HG02981 (cell line): ENCODE measurements at regions not wholly inside any gene's neighbourhood (a gene's known extent, or its start where the extent isn't known, plus 50 kb on each side); places are given as distances from the start of the nearest gene placed in this dataset.

Experiments used
- ATAC-seq: cut with Tn5 transposase; IDR thresholded peaks from one replicate; pipeline ENCODE4 v1.9.1; 2021; ENCODE audit warnings: mild to moderate bottlenecking, moderate library complexity; ENCODE audit not compliant: unreplicated experiment

- no peak for ATAC-seq
Measured at GRCh38 chr15:101124731-101125451, 127.0 kb downstream of the CHSY1 start.

GRCh38 chr15:101123222-101123910, 128.5 kb downstream of the CHSY1 start:
- ATAC-seq, result no peak

GRCh38 chr15:101122806-101123205, 129.0 kb downstream of the CHSY1 start:
- ATAC-seq, result no peak

- ATAC-seq, result no peak
Measured at GRCh38 chr15:101122266-101122665, 129.6 kb downstream of the CHSY1 start.

GRCh38 chr15:101121511-101122090, 130.2 kb downstream of the CHSY1 start:
- peak; percentile 67 for ATAC-seq

GRCh38 chr15:101120987-101121386, 130.9 kb downstream of the CHSY1 start:
- peak; percentile 4 for ATAC-seq

- ATAC-seq, result no peak
Measured at GRCh38 chr15:101120473-101120872, 131.4 kb downstream of the CHSY1 start.
